ENCODE measurements at regions not wholly inside any gene's neighbourhood (a gene's known extent, or its start where the extent isn't known, plus 50 kb on each side); places are given as distances from the start of the nearest gene placed in this dataset.

GRCh38 chr9:27784847-27785713 lies 211.8 kb upstream of the C9orf72 start:
- no peak overlapping the region for H3K4me3 ChIP-seq (ENCODE audit: low read depth, low read length)
- TF ChIP-seq, protein P1, sequence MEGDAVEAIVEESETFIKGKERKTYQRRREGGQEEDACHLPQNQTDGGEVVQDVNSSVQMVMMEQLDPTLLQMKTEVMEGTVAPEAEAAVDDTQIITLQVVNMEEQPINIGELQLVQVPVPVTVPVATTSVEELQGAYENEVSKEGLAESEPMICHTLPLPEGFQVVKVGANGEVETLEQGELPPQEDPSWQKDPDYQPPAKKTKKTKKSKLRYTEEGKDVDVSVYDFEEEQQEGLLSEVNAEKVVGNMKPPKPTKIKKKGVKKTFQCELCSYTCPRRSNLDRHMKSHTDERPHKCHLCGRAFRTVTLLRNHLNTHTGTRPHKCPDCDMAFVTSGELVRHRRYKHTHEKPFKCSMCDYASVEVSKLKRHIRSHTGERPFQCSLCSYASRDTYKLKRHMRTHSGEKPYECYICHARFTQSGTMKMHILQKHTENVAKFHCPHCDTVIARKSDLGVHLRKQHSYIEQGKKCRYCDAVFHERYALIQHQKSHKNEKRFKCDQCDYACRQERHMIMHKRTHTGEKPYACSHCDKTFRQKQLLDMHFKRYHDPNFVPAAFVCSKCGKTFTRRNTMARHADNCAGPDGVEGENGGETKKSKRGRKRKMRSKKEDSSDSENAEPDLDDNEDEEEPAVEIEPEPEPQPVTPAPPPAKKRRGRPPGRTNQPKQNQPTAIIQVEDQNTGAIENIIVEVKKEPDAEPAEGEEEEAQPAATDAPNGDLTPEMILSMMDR (IDR thresholded peaks at IDR 0.05; ENCODE audit: low read depth, low read length): no peak

GRCh38 chr9:27785714-27786100 lies 212.4 kb upstream of the C9orf72 start:
- TF ChIP-seq, protein P1 (IDR thresholded peaks at IDR 0.05; ENCODE audit: low read depth, low read length): no peak
- H3K4me3 ChIP-seq (ENCODE audit: low read depth, low read length): no peak overlapping the region

- TF ChIP-seq, protein P1 (IDR thresholded peaks at IDR 0.05; ENCODE audit: low read depth, low read length): no peak
- no peak overlapping the region for H3K4me3 ChIP-seq (ENCODE audit: low read depth, low read length)
Measured at GRCh38 chr9:27787891-27788290, 214.6 kb upstream of the C9orf72 start.

DNA sequence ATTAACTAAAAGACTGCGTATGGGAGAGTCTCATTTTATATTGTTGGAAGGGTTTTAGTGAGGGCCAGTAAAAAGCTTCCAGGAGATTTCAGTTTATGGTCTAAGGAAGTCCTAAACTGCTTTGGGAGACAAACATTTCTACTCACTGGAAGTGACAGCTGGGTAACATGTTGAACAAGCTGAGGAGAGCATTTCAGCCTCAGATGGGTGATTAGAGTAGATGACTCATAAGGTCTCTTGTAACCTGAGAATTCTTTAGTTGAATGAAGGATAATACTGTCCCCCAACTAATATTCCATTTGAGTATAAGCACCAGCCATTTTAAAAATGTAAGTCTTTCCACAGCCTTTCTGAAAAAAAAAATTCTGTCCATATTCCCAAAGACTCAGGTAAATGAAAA lies 218.0 kb upstream of the C9orf72 start:
- no peak overlapping the region for H3K4me3 ChIP-seq (ENCODE audit: low read depth, low read length)
- TF ChIP-seq, protein P1 (IDR thresholded peaks at IDR 0.05; ENCODE audit: low read depth, low read length): no peak

- TF ChIP-seq, protein P1 (IDR thresholded peaks at IDR 0.05; ENCODE audit: low read depth, low read length): no peak
- H3K4me3 ChIP-seq (ENCODE audit: low read depth, low read length): no peak overlapping the region
Measured at GRCh38 chr9:27792971-27793689, 219.8 kb upstream of the C9orf72 start.

- TF ChIP-seq, protein P1 (IDR thresholded peaks at IDR 0.05; ENCODE audit: low read depth, low read length): no peak
- H3K4me3 ChIP-seq (ENCODE audit: low read depth, low read length): no peak overlapping the region
Measured at GRCh38 chr9:27799326-27799725, 226.0 kb upstream of the C9orf72 start.

DNA sequence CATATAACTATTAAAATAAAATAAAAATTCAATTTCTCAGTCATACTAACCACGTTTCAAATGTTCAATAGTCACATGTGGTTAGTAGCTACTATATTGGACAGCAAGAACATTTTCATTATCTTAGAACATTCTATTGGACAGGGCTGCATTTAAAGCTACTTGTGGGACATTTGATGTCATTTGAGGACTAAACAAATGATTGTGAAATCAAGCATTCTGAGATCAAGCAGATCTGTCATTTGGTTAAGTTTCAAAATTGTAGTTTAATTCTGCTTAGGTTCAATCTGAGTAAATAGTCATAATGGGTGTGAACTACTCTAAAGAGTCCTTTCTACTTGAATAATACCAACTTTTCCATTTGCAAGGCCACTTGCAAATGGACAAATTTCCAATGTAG lies 226.9 kb upstream of the C9orf72 start:
- TF ChIP-seq, protein P1 (IDR thresholded peaks at IDR 0.05; ENCODE audit: low read depth, low read length): no peak
- no peak overlapping the region for H3K4me3 ChIP-seq (ENCODE audit: low read depth, low read length)

Measured in WI38 (cell line).